ENCODE measurements at regions not wholly inside any gene's neighbourhood (a gene's known extent, or its start where the extent isn't known, plus 50 kb on each side); places are given as distances from the start of the nearest gene placed in this dataset.

- FAIRE-seq: no peak
- no peak for ATAC-seq
- WGBS (ENCODE audit: missing lambda C conversion rate): 3% methylated on average over 3 of the region's 3 CpGs
- DNase-seq (ENCODE audit: low read depth in 1 of 2, low spot score in 1 of 2): no peak
- ChIA-PET CTCF (no interaction called here), POLR2A (no interaction called here)
- Histone ChIP-seq H3K9me3 (peaks cover 3% of the 10 kb centered on the region; the same call in 1 of the 3 replicates), H3K4me2 (no peak overlapping the region), H3K27ac (no peak overlapping the region), H3K4me1 (no peaks in the 10 kb centered on the region), H3K4me3 (no peak overlapping the region)
- no peak for TF ChIP-seq EHF (CRISPR knock-in tag; IDR thresholded peaks at IDR 0.05)
- no peak for TF ChIP-seq BCL3 (IDR thresholded peaks at IDR 0.05)
- no peak for TF ChIP-seq PBX3 (IDR thresholded peaks at IDR 0.05)
- TF ChIP-seq SMC3 (IDR thresholded peaks at IDR 0.05): no peak
- TF ChIP-seq RNF2 (IDR thresholded peaks at IDR 0.05; ENCODE audit: borderline replicate concordance, low read depth): no peak
- TF ChIP-seq ZNF302 (CRISPR knock-in tag; IDR thresholded peaks at IDR 0.05): no peak
- no peak for TF ChIP-seq ZFP36 (IDR thresholded peaks at IDR 0.05; ENCODE audit: borderline replicate concordance, partially characterized antibody)
- TF ChIP-seq MYC (IDR thresholded peaks at IDR 0.05; ENCODE audit: borderline replicate concordance, low read length): no peak
- no peak for TF ChIP-seq EHMT2 (IDR thresholded peaks at IDR 0.05; ENCODE audit: low read depth)
- no peak for TF ChIP-seq HDAC2 (IDR thresholded peaks at IDR 0.05)
Measured at GRCh38 chr2:11904941-11905340, 158.5 kb downstream of the LPIN1 start.

- TF ChIP-seq REST (IDR thresholded peaks at IDR 0.05): no peak
- TF ChIP-seq POLR2AphosphoS2 (conservative IDR thresholded peaks at IDR 0.05; ENCODE audit: low read length): no peak
- no peak for TF ChIP-seq E2F6 (IDR thresholded peaks at IDR 0.05; ENCODE audit: borderline replicate concordance, low read depth)
- TF ChIP-seq BCL3 (IDR thresholded peaks at IDR 0.05): no peak
- no peak for TF ChIP-seq MAX (IDR thresholded peaks at IDR 0.05)
- ATAC-seq: no peak
- Histone ChIP-seq H3K27ac (no peak overlapping the region), H3K4me1 (no peaks in the 10 kb centered on the region), H3K9me3 (peaks cover 3% of the 10 kb centered on the region; the same call in 1 of the 3 replicates), H3K4me3 (no peak overlapping the region), H3K4me2 (no peak overlapping the region)
- 18% methylated on average over 6 of the region's 6 CpGs for WGBS (ENCODE audit: missing lambda C conversion rate)
- no peak for DNase-seq (ENCODE audit: low read depth in 1 of 2, low spot score in 1 of 2)
- ChIA-PET CTCF (no interaction called here), POLR2A (no interaction called here)
- no peak for FAIRE-seq
Measured at GRCh38 chr2:11907190-11907589, 160.8 kb downstream of the LPIN1 start.

- Histone ChIP-seq H3K9me3 (peaks cover 6% of the 10 kb centered on the region; the same call in 1 of the 3 replicates), H3K4me1 (no peaks in the 10 kb centered on the region), H3K4me2 (no peak overlapping the region), H3K27ac (no peak overlapping the region), H3K4me3 (no peak overlapping the region)
- ChIA-PET POLR2A (no interaction called here), CTCF (interaction anchor here (0.8 kb wide), 1 partner anchor 11 kb away, joined by 4 read pairs; no protein-coding TSS in a partner anchor)
- TF ChIP-seq PBX3 (IDR thresholded peaks at IDR 0.05) (no peak), EHMT2 (IDR thresholded peaks at IDR 0.05; ENCODE audit: low read depth) (no peak), HEYL (CRISPR knock-in tag; IDR thresholded peaks at IDR 0.05) (no peak), CEBPB (IDR thresholded peaks at IDR 0.05) (no peak), SREBF2 (IDR thresholded peaks at IDR 0.05) (no peak), HOXB5 (CRISPR knock-in tag; IDR thresholded peaks at IDR 0.05) (no peak), MAFK (IDR thresholded peaks at IDR 0.05; ENCODE audit: partially characterized antibody) (no peak), FOSL2 (IDR thresholded peaks at IDR 0.05) (no peak), FOSL2 (CRISPR knock-in tag; IDR thresholded peaks at IDR 0.05) (no peak), HOXA7 (CRISPR knock-in tag; IDR thresholded peaks at IDR 0.05) (no peak), E2F6 (IDR thresholded peaks at IDR 0.05; ENCODE audit: borderline replicate concordance, low read depth) (no peak), SMC3 (IDR thresholded peaks at IDR 0.05) (no peak), ZC3H11A (IDR thresholded peaks at IDR 0.05) (no peak), CHD2 (IDR thresholded peaks at IDR 0.05; ENCODE audit: low read length, partially characterized antibody) (no peak), POLR2A (IDR thresholded peaks at IDR 0.05; ENCODE audit: low read length) (no peak)
- no peak for DNase-seq (ENCODE audit: low read depth in 1 of 2, low spot score in 1 of 2)
- no peak for ATAC-seq
- WGBS (ENCODE audit: missing lambda C conversion rate): 24% methylated on average over 3 of the region's 3 CpGs
- no peak for FAIRE-seq
Measured at GRCh38 chr2:11910971-11911370, 164.5 kb downstream of the LPIN1 start.

All from A549 (cell line).